Smooth muscle cell (in vitro differentiated cells): ENCODE measurements at regions not wholly inside any gene's neighbourhood (a gene's known extent, or its start where the extent isn't known, plus 50 kb on each side); places are given as distances from the start of the nearest gene placed in this dataset.
"Not testable (repeated sequence)": the region's sequence is repeated elsewhere in the genome, so short reads cannot be mapped to it uniquely, and the experiment has no call there.

Experiments
- DNase-seq: peaks from one replicate; lab custom pipeline; 2025; ENCODE audit not compliant: unreplicated experiment; lab: John Stamatoyannopoulos, UW
- H2AFZ ChIP-seq: fragments of 200-600 bp; sonication (generic); 2 replicates; pipeline ENCODE4 v1.6.0; 2016; ENCODE audit warnings: antibody characterized with exemption, low read depth, mild to moderate bottlenecking
- H3F3A ChIP-seq: fragments of 200-600 bp; sonication (generic); 2 replicates; pipeline ENCODE4 v1.6.0; 2017; ENCODE audit warnings: antibody characterized with exemption, low read depth
- H3K27ac ChIP-seq: fragments of 200-600 bp; sonication (generic); 2 replicates; pipeline ENCODE4 v1.5.1; 2016; ENCODE audit warnings: low read depth, mild to moderate bottlenecking
- H3K27me3 ChIP-seq: fragments of 200-600 bp; sonication (generic); 2 replicates; pipeline ENCODE4 v1.6.1; 2016; ENCODE audit warnings: low read depth, mild to moderate bottlenecking
- H3K36me3 ChIP-seq: fragments of 200-600 bp; sonication (generic); 2 replicates; pipeline ENCODE4 v1.5.1; 2016; ENCODE audit warnings: low read depth
- H3K4me1 ChIP-seq: fragments of 200-600 bp; sonication (generic); 2 replicates; pipeline ENCODE4 v1.5.1; 2016; ENCODE audit warnings: low read depth
- H3K4me2 ChIP-seq: fragments of 200-600 bp; sonication (generic); 2 replicates; pipeline ENCODE4 v1.6.0; 2016; ENCODE audit warnings: mild to moderate bottlenecking
- H3K4me3 ChIP-seq: fragments of 200-600 bp; sonication (generic); 2 replicates; pipeline ENCODE4 v1.5.1; 2016; ENCODE audit warnings: mild to moderate bottlenecking
- H3K79me2 ChIP-seq: fragments of 200-600 bp; sonication (generic); 2 replicates; pipeline ENCODE4 v1.6.0; 2016; ENCODE audit warnings: low read depth, mild to moderate bottlenecking
- H3K9ac ChIP-seq: fragments of 200-600 bp; sonication (generic); 2 replicates; pipeline ENCODE4 v1.6.0; 2016; ENCODE audit warnings: low read depth
- H3K9me3 ChIP-seq: fragments of 200-600 bp; sonication (generic); replicated peaks from 2 replicates; pipeline ENCODE4 v1.5.1; 2016; ENCODE audit warnings: low read depth
- H4K20me1 ChIP-seq: fragments of 200-600 bp; sonication (generic); 2 replicates; pipeline ENCODE4 v1.6.0; 2016; ENCODE audit warnings: low read depth
- WGBS: methylation state at CpG from one replicate; pipeline ENCODE4 v1.1.7; 2016; ENCODE audit warnings: low lambda C conversion rate; 5-methylcytosine and 5-hydroxymethylcytosine counted together
- TF ChIP-seq, protein P1 (sequence below): fragments of 200-600 bp; sonication (generic); IDR thresholded peaks from 2 replicates; pipeline ENCODE4 v1.5.1; 2017; ENCODE audit warnings: borderline replicate concordance, mild to moderate bottlenecking, antibody characterized with exemption; ENCODE audit not compliant: insufficient read depth, poor library complexity, severe bottlenecking

GRCh38 chr20:50453533-50454244, 56.5 kb upstream of the PTPN1 start:
- Histone ChIP-seq H3K9ac (no peak overlapping the region), H2AFZ (no peak overlapping the region), H3K79me2 (no peaks in the 10 kb centered on the region), H3K4me1 (peaks cover 8% of the 10 kb centered on the region), H3K27ac (no peak overlapping the region), H4K20me1 (no peaks in the 10 kb centered on the region), H3F3A (peaks cover 10% of the 10 kb centered on the region), H3K4me3 (no peak overlapping the region), H3K4me2 (no peak overlapping the region), H3K36me3 (no peaks in the 10 kb centered on the region), H3K27me3 (no peaks in the 10 kb centered on the region), H3K9me3 (no peaks in the 10 kb centered on the region)
- TF ChIP-seq, protein P1, sequence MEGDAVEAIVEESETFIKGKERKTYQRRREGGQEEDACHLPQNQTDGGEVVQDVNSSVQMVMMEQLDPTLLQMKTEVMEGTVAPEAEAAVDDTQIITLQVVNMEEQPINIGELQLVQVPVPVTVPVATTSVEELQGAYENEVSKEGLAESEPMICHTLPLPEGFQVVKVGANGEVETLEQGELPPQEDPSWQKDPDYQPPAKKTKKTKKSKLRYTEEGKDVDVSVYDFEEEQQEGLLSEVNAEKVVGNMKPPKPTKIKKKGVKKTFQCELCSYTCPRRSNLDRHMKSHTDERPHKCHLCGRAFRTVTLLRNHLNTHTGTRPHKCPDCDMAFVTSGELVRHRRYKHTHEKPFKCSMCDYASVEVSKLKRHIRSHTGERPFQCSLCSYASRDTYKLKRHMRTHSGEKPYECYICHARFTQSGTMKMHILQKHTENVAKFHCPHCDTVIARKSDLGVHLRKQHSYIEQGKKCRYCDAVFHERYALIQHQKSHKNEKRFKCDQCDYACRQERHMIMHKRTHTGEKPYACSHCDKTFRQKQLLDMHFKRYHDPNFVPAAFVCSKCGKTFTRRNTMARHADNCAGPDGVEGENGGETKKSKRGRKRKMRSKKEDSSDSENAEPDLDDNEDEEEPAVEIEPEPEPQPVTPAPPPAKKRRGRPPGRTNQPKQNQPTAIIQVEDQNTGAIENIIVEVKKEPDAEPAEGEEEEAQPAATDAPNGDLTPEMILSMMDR = no peak
- WGBS = 76% methylated on average over 6 of the region's 6 CpGs
- no peak for DNase-seq

DNA sequence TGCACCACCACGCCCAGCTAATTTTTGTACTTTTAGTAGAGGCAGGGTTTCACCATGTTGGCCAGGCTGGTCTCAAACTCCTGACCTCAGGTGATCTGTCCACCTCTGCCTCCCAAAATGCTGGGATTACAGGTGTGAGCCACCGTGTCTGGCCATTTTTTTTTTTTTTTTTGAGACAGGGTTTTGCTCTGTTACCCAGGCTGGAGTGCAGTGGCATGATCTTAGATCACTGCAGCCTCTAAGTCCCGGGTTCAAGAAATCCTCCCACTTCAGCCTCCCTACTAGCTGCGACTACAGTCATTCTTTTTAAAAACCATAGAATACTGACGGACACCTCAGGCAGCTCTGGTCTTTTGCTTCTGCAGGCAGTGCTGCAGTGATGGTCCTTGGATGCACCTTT, 54.9 kb upstream of the PTPN1 start:
- H3K9ac ChIP-seq, H4K20me1 ChIP-seq, DNase-seq, H3K27me3 ChIP-seq, H3K27ac ChIP-seq, H3K9me3 ChIP-seq, H3K36me3 ChIP-seq, H3K4me3 ChIP-seq, H2AFZ ChIP-seq, H3K4me2 ChIP-seq, H3K4me1 ChIP-seq, H3K79me2 ChIP-seq: not testable (repeated sequence)
- WGBS = 92% methylated on average over 5 of the region's 5 CpGs
- H3F3A ChIP-seq = peaks cover 10% of the 10 kb centered on the region

GRCh38 chr20:50455656-50456451, 54.3 kb upstream of the PTPN1 start:
- Histone ChIP-seq H3F3A (peaks cover 5% of the 10 kb centered on the region), H3K9me3 (no peaks in the 10 kb centered on the region), H3K9ac (no peak overlapping the region), H3K4me3 (no peak overlapping the region), H3K4me2 (no peak overlapping the region), H3K36me3 (no peaks in the 10 kb centered on the region), H4K20me1 (no peaks in the 10 kb centered on the region), H2AFZ (no peak overlapping the region), H3K27me3 (no peaks in the 10 kb centered on the region), H3K4me1 (peaks cover 8% of the 10 kb centered on the region), H3K79me2 (no peaks in the 10 kb centered on the region), H3K27ac (no peak overlapping the region)
- WGBS = 74% methylated on average over 19 of the region's 19 CpGs
- TF ChIP-seq, protein P1 = no peak
- DNase-seq = no peak

DNA sequence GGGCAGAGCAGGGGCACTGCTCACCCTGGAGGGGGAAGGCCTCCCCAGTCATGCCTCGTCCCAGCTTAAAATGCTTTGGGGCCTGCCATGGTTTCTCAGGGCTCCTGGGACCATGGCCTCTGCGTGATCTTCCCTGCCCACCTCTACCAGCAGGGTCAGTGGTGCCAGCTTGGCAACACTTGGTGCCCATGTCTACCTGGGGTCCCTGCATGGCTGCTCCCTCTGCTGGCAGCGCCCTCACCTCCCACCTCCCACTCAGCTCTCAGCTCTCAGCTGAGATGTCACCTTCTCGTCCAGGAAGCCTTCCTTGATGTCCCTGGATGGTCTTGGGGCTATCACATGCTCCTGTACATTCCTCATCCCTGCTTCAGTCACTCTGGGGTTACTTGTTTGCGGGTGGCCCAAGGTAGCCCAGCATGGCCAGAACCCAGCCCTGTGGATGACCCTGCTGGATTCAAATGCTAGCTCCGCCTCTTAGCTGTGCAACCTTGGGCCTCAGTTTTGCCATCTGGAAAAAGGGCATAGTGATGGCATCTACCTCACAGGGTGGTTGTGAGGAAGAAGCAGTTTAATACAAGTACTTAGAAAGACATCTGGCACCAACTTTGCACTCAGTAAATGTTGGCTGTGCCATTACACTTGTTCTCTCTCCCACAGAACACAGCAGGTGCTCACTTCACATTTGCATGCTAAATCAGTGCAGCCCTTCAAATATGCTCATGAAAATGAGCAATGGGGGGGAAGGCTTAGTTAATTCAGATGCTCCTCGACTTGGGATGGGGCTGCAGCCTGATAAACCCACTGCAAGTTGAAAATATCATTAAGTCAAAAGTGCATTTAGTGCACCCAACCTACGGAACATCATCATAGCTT, 53.5 kb upstream of the PTPN1 start:
- no peaks in the 10 kb centered on the region for H3K9me3 ChIP-seq
- H3K27ac ChIP-seq = no peak overlapping the region
- H3K4me1 ChIP-seq = no peaks in the 10 kb centered on the region
- no peak overlapping the region for H3K4me3 ChIP-seq
- H3K36me3 ChIP-seq = no peaks in the 10 kb centered on the region
- H3K79me2 ChIP-seq = no peaks in the 10 kb centered on the region
- H3K27me3 ChIP-seq = no peaks in the 10 kb centered on the region
- H3K9ac ChIP-seq = no peak overlapping the region
- TF ChIP-seq, protein P1 = no peak
- H3F3A ChIP-seq = peaks cover 1% of the 10 kb centered on the region
- no peaks in the 10 kb centered on the region for H4K20me1 ChIP-seq
- H3K4me2 ChIP-seq = no peak overlapping the region
- H2AFZ ChIP-seq = no peak overlapping the region
- 89% methylated on average over 8 of the region's 8 CpGs for WGBS
- DNase-seq = no peak
